H1 (cell line): ENCODE measurements at regions not wholly inside any gene's neighbourhood (a gene's known extent, or its start where the extent isn't known, plus 50 kb on each side); places are given as distances from the start of the nearest gene placed in this dataset.

Experiments used
- CTCF ChIA-PET: fragments of 300-600 bp; sonication (Branson Sonifier 250); formaldehyde crosslinking; loops from one replicate; lab custom pipeline; 2021; ENCODE audit not compliant: partially characterized antibody; lab: Charles Lee
- POLR2A ChIA-PET: fragments of 300-600 bp; sonication (Branson Sonifier 250); formaldehyde crosslinking; loops from one replicate; lab custom pipeline; 2021; ENCODE audit warnings: inconsistent platforms; ENCODE audit not compliant: partially characterized antibody; lab: Charles Lee
- DNase-seq, 2 experiments: peaks; one replicate each; pipeline versions ENCODE4 v3.0.0 to v3.0.0-alpha.2; 2010 to 2022; ENCODE audit warnings: low spot score in 2 of 2, low read depth in 1 of 2, mixed read lengths in 1 of 2
- FAIRE-seq: peaks from 2 replicates; lab custom pipeline; 2011; peaks lifted over from hg19 to GRCh38; lab: Jason Lieb, UNC
- H2AFZ ChIP-seq: 2 replicates; pipeline ENCODE4 v1.8.1; 2012; ENCODE audit warnings: low read length, inconsistent platforms
- H2AK5ac ChIP-seq: 2 replicates; pipeline ENCODE4 v1.6.1; 2013; ENCODE audit warnings: low read depth, low read length
- H2BK120ac ChIP-seq: replicated peaks from 2 replicates; pipeline ENCODE3; 2013; ENCODE audit warnings: low read depth, low read length, inconsistent platforms
- H2BK12ac ChIP-seq: 2 replicates; pipeline ENCODE4 v1.6.1; 2013; ENCODE audit warnings: low read depth, low read length
- H2BK15ac ChIP-seq: 2 replicates; pipeline ENCODE4 v1.6.1; 2013; ENCODE audit warnings: low read length
- H2BK20ac ChIP-seq: 2 replicates; pipeline ENCODE4 v1.6.1; 2013; ENCODE audit warnings: low read length
- H2BK5ac ChIP-seq: 2 replicates; pipeline ENCODE4 v1.6.1; 2013; ENCODE audit warnings: low read depth, low read length
- H3K14ac ChIP-seq: 2 replicates; pipeline ENCODE4 v1.6.1; 2013; ENCODE audit warnings: inconsistent platforms; ENCODE audit not compliant: insufficient read length
- H3K18ac ChIP-seq: 2 replicates; pipeline ENCODE4 v1.6.1; 2013; ENCODE audit warnings: low read length; ENCODE audit errors: extremely low read depth
- H3K23ac ChIP-seq: 2 replicates; pipeline ENCODE4 v1.6.1; 2013; ENCODE audit warnings: inconsistent platforms; ENCODE audit not compliant: insufficient read length
- H3K23me2 ChIP-seq: 2 replicates; pipeline ENCODE4 v1.6.1; 2013; ENCODE audit warnings: low read depth, low read length
- H3K27ac ChIP-seq: 2 replicates; pipeline ENCODE4 v1.6.1; 2011; ENCODE audit warnings: low read depth, low read length, inconsistent platforms
- H3K27me3 ChIP-seq, 4 experiments: replicated peaks in 1 of 4; 1 replicate in 1 of 4; 2 replicates in 3 of 4; pipeline versions ENCODE4 v1.6.1 to v1.8.1; 2011 to 2013; ENCODE audit warnings: low read length in 3 of 4, mild to moderate bottlenecking in 3 of 4, inconsistent platforms in 2 of 4, mixed read lengths in 2 of 4, moderate library complexity in 1 of 4; ENCODE audit not compliant: control insufficient read depth in 3 of 4, insufficient read depth in 3 of 4; ENCODE audit errors: extremely low read depth in 1 of 4
- H3K36me3 ChIP-seq, 4 experiments: 2 replicates each; pipeline versions ENCODE4 v1.6.1 to v1.8.1; 2011 to 2013; ENCODE audit warnings: mild to moderate bottlenecking in 4 of 4, low read length in 3 of 4, moderate library complexity in 2 of 4, control low read depth in 1 of 4, inconsistent platforms in 1 of 4; ENCODE audit not compliant: insufficient read depth in 4 of 4, control insufficient read depth in 2 of 4
- H3K4ac ChIP-seq: replicated peaks from 2 replicates; pipeline ENCODE3; 2013; ENCODE audit warnings: low read length, low read depth, mixed read lengths, inconsistent platforms; ENCODE audit not compliant: insufficient read length
- H3K4me1 ChIP-seq, 4 experiments: replicated peaks in 1 of 4; 1 replicate in 1 of 4; 2 replicates in 3 of 4; pipeline versions ENCODE4 v1.6.1 to v1.8.1; 2011 to 2013; ENCODE audit warnings: low read length in 3 of 4, inconsistent platforms in 2 of 4, mixed read lengths in 1 of 4; ENCODE audit not compliant: insufficient read depth in 4 of 4, control insufficient read depth in 3 of 4
- H3K4me2 ChIP-seq, 2 experiments: 2 replicates each; pipeline versions ENCODE4 v1.6.1 to v1.8.1; 2011 to 2013; ENCODE audit warnings: low read depth in 2 of 2, low read length in 2 of 2, control low read depth in 1 of 2, inconsistent platforms in 1 of 2, mild to moderate bottlenecking in 1 of 2; ENCODE audit not compliant: insufficient read depth in 1 of 2
- H3K4me3 ChIP-seq, 4 experiments: fragments of 200-600, 300-600 bp in 1 of 4; sonication (generic), shearing (Covaris generic), sonication (Bioruptor Twin) in 1 of 4; 2 replicates each; pipeline versions ENCODE4 v1.5.1 to v1.8.1; 2011 to 2016; ENCODE audit warnings: low read length in 4 of 4, low read depth in 3 of 4, control low read depth in 2 of 4, inconsistent platforms in 2 of 4, mild to moderate bottlenecking in 2 of 4, mixed read lengths in 1 of 4, moderate library complexity in 1 of 4; ENCODE audit not compliant: insufficient read depth in 2 of 4; ENCODE audit errors: extremely low read depth in 1 of 4
- H3K56ac ChIP-seq: replicated peaks from 2 replicates; pipeline ENCODE3; 2013; ENCODE audit warnings: low read depth, mild to moderate bottlenecking, mixed read lengths, low read length, inconsistent platforms; ENCODE audit not compliant: insufficient read length
- H3K79me1 ChIP-seq: 2 replicates; pipeline ENCODE4 v1.6.1; 2013; ENCODE audit warnings: low read depth, low read length, control low read depth
- H3K79me2 ChIP-seq, 2 experiments: 2 replicates each; pipeline versions ENCODE4 v1.6.1 to v1.8.1; 2012 to 2013; ENCODE audit warnings: low read length in 2 of 2, mild to moderate bottlenecking in 2 of 2, inconsistent platforms in 1 of 2; ENCODE audit not compliant: insufficient read depth in 2 of 2, control insufficient read depth in 1 of 2
- H3K9ac ChIP-seq, 4 experiments: replicated peaks in 1 of 4; 1 replicate in 1 of 4; 2 replicates in 3 of 4; pipeline versions ENCODE4 v1.6.1 to v1.8.1; 2011 to 2013; ENCODE audit warnings: low read depth in 3 of 4, low read length in 3 of 4, control low read depth in 2 of 4, mild to moderate bottlenecking in 2 of 4, moderate library complexity in 2 of 4, inconsistent platforms in 1 of 4; ENCODE audit errors: extremely low read depth in 1 of 4
- H3K9me3 ChIP-seq, 2 experiments: 2 replicates each; pipeline versions ENCODE4 v1.6.1 to v1.8.1; 2012 to 2013; ENCODE audit warnings: mild to moderate bottlenecking in 2 of 2, moderate library complexity in 2 of 2, control low read depth in 1 of 2, inconsistent platforms in 1 of 2, low read depth in 1 of 2, low read length in 1 of 2, mixed read lengths in 1 of 2; ENCODE audit not compliant: insufficient read depth in 2 of 2
- H4K20me1 ChIP-seq, 2 experiments: replicated peaks in 1 of 2; 2 replicates each; pipeline versions ENCODE3 to v1.8.1; 2011 to 2013; ENCODE audit warnings: inconsistent platforms in 2 of 2, low read length in 2 of 2, mild to moderate bottlenecking in 1 of 2; ENCODE audit not compliant: insufficient read depth in 2 of 2, control insufficient read depth in 1 of 2
- H4K5ac ChIP-seq: 2 replicates; pipeline ENCODE4 v1.6.1; 2013; ENCODE audit warnings: low read length, low read depth, mixed read lengths, inconsistent platforms; ENCODE audit not compliant: insufficient read length
- H4K8ac ChIP-seq: 2 replicates; pipeline ENCODE4 v1.8.0; 2013; ENCODE audit warnings: mild to moderate bottlenecking, moderate library complexity, low read length, inconsistent platforms; ENCODE audit not compliant: insufficient read depth; ENCODE audit errors: extremely low read depth
- H4K91ac ChIP-seq: replicated peaks from 2 replicates; pipeline ENCODE3; 2013; ENCODE audit warnings: low read length, mixed read lengths, inconsistent platforms; ENCODE audit not compliant: insufficient read length
- CREB1 ChIP-seq: IDR thresholded peaks from 2 replicates; pipeline ENCODE4 v1.6.1; 2012; ENCODE audit warnings: inconsistent platforms
- CTBP2 ChIP-seq: IDR thresholded peaks from 2 replicates; pipeline ENCODE4 v1.7.0; 2011; ENCODE audit warnings: borderline replicate concordance, mild to moderate bottlenecking, moderate library complexity, mixed read lengths, low read length; ENCODE audit not compliant: insufficient read depth, insufficient read length
- SIN3A ChIP-seq, 2 experiments: IDR thresholded peaks in 1 of 2; conservative IDR thresholded peaks in 1 of 2; 2 replicates each; pipeline ENCODE4 v1.6.1; 2011 to 2012; ENCODE audit warnings: low read length in 2 of 2, improper control_type of control experiment in 1 of 2, low read depth in 1 of 2, mild to moderate bottlenecking in 1 of 2
- TAF1 ChIP-seq: IDR thresholded peaks from 2 replicates; pipeline ENCODE4 v1.6.1; 2011; ENCODE audit warnings: mild to moderate bottlenecking, low read depth, low read length
- WGBS, 2 experiments: shearing (Covaris generic) in 1 of 2; methylation state at CpG; one replicate each; pipeline versions ENCODE4 v1.1.6 to v1.1.7; 2013 to 2015; ENCODE audit warnings: low lambda C conversion rate in 2 of 2, mixed read lengths in 2 of 2, inconsistent platforms in 1 of 2, low coverage in 1 of 2, missing lambda C conversion rate in 1 of 2; ENCODE audit not compliant: insufficient replicate concordance in 2 of 2, insufficient coverage in 1 of 2, insufficient read length in 1 of 2; ENCODE audit errors: extremely low coverage in 1 of 2, missing lambda C conversion rate in 1 of 2; 5-methylcytosine and 5-hydroxymethylcytosine counted together
- TF ChIP-seq, protein P1 (sequence below): IDR thresholded peaks from 2 replicates; pipeline ENCODE4 v1.6.1; 2011; ENCODE audit warnings: low read length, improper control_type of control experiment

DNA sequence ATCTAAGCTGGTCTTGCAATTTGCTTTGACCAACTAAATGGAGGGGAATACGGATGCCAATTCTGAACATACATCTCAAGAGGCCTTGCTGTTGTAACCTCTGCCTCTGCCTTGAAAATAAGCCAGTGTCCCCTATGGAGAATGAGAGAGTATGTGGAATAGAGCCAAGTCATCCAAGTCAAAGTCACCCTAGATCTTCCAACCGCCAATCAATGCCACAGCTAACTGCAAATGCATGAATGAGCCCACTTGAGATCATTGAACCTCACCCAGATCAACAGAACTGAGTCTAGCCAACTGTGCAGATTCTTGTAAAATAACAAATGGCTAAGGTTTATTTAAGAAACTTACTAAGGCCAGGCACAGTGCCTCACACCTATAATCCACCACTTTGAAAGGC lies 139.8 kb upstream of the TANK start:
- no peak overlapping the region for H2BK120ac ChIP-seq
- H4K5ac ChIP-seq, result no peak overlapping the region
- H3K4me3 ChIP-seq, result no peak overlapping the region
- no peak overlapping the region for H3K4me2 ChIP-seq
- H3K9ac ChIP-seq, result no peak overlapping the region
- CTCF ChIA-PET, result interaction anchor here (0.6 to 2.7 kb wide), 7 partner anchors 16 to 967 kb away, joined by 3 to 14 read pairs (median 4); no protein-coding TSS in a partner anchor
- H3K23ac ChIP-seq, result no peak overlapping the region
- no peaks in the 10 kb centered on the region for H3K23me2 ChIP-seq
- no peak overlapping the region for H2BK15ac ChIP-seq
- no peak overlapping the region for H3K27ac ChIP-seq
- H2BK20ac ChIP-seq, result no peak overlapping the region
- no peaks in the 10 kb centered on the region for H3K9me3 ChIP-seq
- no peak overlapping the region for H4K91ac ChIP-seq
- POLR2A ChIA-PET, result interaction anchor here (0.6 kb wide), 1 partner anchor 871 kb away, joined by 3 read pairs; no protein-coding TSS in a partner anchor
- H3K4me1 ChIP-seq, result no peaks in the 10 kb centered on the region
- H3K36me3 ChIP-seq, result no peaks in the 10 kb centered on the region
- FAIRE-seq (no peak), DNase-seq (no peak)
- no peak overlapping the region for H3K4ac ChIP-seq
- H3K79me2 ChIP-seq, result no peaks in the 10 kb centered on the region
- no peak overlapping the region for H4K8ac ChIP-seq
- H3K79me1 ChIP-seq, result no peaks in the 10 kb centered on the region
- H2BK12ac ChIP-seq, result no peak overlapping the region
- peaks cover 0 to 1% (median 0%) of the 10 kb centered on the region in 4 experiments; a peak in 1 of 7 replicates for H3K27me3 ChIP-seq
- WGBS, 2 experiments, result 94% methylated on average over 2 of the region's 2 CpGs; no CpG with 5 or more reads in 1 of the 2 experiments
- no peak overlapping the region for H2AK5ac ChIP-seq
- no peak overlapping the region for H3K14ac ChIP-seq
- H2AFZ ChIP-seq, result no peak overlapping the region
- H3K56ac ChIP-seq, result no peak overlapping the region
- H2BK5ac ChIP-seq, result no peak overlapping the region
- H3K18ac ChIP-seq, result no peak overlapping the region
- no peaks in the 10 kb centered on the region for H4K20me1 ChIP-seq
- TF ChIP-seq CREB1 (no peak), CTBP2 (no peak), SIN3A (conservative IDR thresholded peaks at IDR 0.05 in 1 of 2, IDR thresholded peaks at IDR 0.05 in 1 of 2; ENCODE audit: low read depth in 1 of 2, low read length in 2 of 2) (no peak), TAF1 (no peak)
- TF ChIP-seq, protein P1, sequence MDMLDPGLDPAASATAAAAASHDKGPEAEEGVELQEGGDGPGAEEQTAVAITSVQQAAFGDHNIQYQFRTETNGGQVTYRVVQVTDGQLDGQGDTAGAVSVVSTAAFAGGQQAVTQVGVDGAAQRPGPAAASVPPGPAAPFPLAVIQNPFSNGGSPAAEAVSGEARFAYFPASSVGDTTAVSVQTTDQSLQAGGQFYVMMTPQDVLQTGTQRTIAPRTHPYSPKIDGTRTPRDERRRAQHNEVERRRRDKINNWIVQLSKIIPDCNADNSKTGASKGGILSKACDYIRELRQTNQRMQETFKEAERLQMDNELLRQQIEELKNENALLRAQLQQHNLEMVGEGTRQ, result no peak
